Lower leg skin (tissue), 3 donors: ENCODE measurements at regions not wholly inside any gene's neighbourhood (a gene's known extent, or its start where the extent isn't known, plus 50 kb on each side); places are given as distances from the start of the nearest gene placed in this dataset.

Experiments used
- CTCF ChIP-seq, 3 donors: fragments of 450-650 bp; IDR thresholded peaks; one replicate each; pipeline ENCODE4 v1.5.1; 2016; ENCODE audit warnings: antibody characterized with exemption in 3 of 3, mild to moderate bottlenecking in 3 of 3, moderate library complexity in 2 of 3
- POLR2A ChIP-seq, 2 donors: fragments of 450-650 bp; IDR thresholded peaks; one replicate each; pipeline ENCODE4 v1.6.1; 2016 to 2017; ENCODE audit warnings: antibody characterized with exemption in 2 of 2, mild to moderate bottlenecking in 1 of 2, moderate library complexity in 1 of 2

- no peak for TF ChIP-seq CTCF (IDR thresholded peaks at IDR 0.05)
- TF ChIP-seq POLR2A (IDR thresholded peaks at IDR 0.05), result no peak
Observed at GRCh38 chr22:48635031-48635430, 1192.6 kb downstream of the BRD1 start.
